Natural killer cell (primary cell): ENCODE measurements at regions not wholly inside any gene's neighbourhood (a gene's known extent, or its start where the extent isn't known, plus 50 kb on each side); places are given as distances from the start of the nearest gene placed in this dataset.

Experiments used
- ATAC-seq, 3 donors: fragments of 150-1000 bp in 2 of 3; fragments of 200-7000 bp in 1 of 3; cut with Tn5 transposase; 1 replicate in 1 of 3; 2 replicates in 2 of 3; pipeline ENCODE4 v1.10.0; 2021; ENCODE audit warnings: mild to moderate bottlenecking in 2 of 3, moderate library complexity in 2 of 3
- DNase-seq, 2 donors: peaks; one replicate each; pipeline versions ENCODE4 v3.0.0 to v3.0.0-alpha.2; 2013 to 2021; ENCODE audit warnings: mixed read lengths in 1 of 2
- H3K27ac ChIP-seq: one replicate; pipeline ENCODE4 v1.5.1; 2013; ENCODE audit warnings: mild to moderate bottlenecking, low read length
- H3K27me3 ChIP-seq: one replicate; pipeline ENCODE4 v1.6.1; 2013; ENCODE audit warnings: low read length; ENCODE audit not compliant: control insufficient read depth, insufficient read depth
- H3K36me3 ChIP-seq: one replicate; pipeline ENCODE4 v1.6.1; 2013; ENCODE audit warnings: low read length; ENCODE audit not compliant: control insufficient read depth, insufficient read depth
- H3K4me1 ChIP-seq: one replicate; pipeline ENCODE4 v1.6.1; 2013; ENCODE audit warnings: low read length; ENCODE audit not compliant: control insufficient read depth, insufficient read depth
- H3K4me3 ChIP-seq: one replicate; pipeline ENCODE4 v1.5.1; 2013; ENCODE audit warnings: low read length
- H3K9me3 ChIP-seq: one replicate; pipeline ENCODE4 v1.6.1; 2013; ENCODE audit warnings: low read length; ENCODE audit not compliant: control insufficient read depth, insufficient read depth
- H3K27ac Mint-ChIP-seq, 2 donors: one replicate each; pipeline ENCODE4 v1.8.0; 2022; ENCODE audit warnings: mild to moderate bottlenecking in 2 of 2, mixed read lengths in 2 of 2, moderate library complexity in 1 of 2
- H3K27me3 Mint-ChIP-seq, 2 donors: one replicate each; pipeline ENCODE4 v1.8.0; 2022; ENCODE audit warnings: low read depth in 2 of 2, mixed read lengths in 2 of 2
- H3K36me3 Mint-ChIP-seq: one replicate; pipeline ENCODE4 v1.8.0; 2022; ENCODE audit warnings: mixed read lengths
- H3K4me1 Mint-ChIP-seq, 2 donors: one replicate each; pipeline ENCODE4 v1.8.0; 2022; ENCODE audit warnings: mixed read lengths in 2 of 2
- H3K4me3 Mint-ChIP-seq: one replicate; pipeline ENCODE4 v1.8.0; 2022; ENCODE audit warnings: mild to moderate bottlenecking, moderate library complexity, mixed read lengths
- H3K9me3 Mint-ChIP-seq, 2 donors: one replicate each; pipeline ENCODE4 v1.8.0; 2022; ENCODE audit warnings: mixed read lengths in 2 of 2
- CTCF ChIP-seq: fragments of 200-600 bp; IDR thresholded peaks from one replicate; pipeline ENCODE4 v1.8.0; 2022; ENCODE audit warnings: antibody characterized with exemption
- WGBS: methylation state at CpG from one replicate; pipeline ENCODE4 v1.1.7; 2013; ENCODE audit warnings: missing lambda C conversion rate; ENCODE audit not compliant: insufficient coverage; 5-methylcytosine and 5-hydroxymethylcytosine counted together
- intact Hi-C: fragments of 100-400 bp; cut with micrococcal nuclease; formaldehyde crosslinking; loops from one replicate; pipeline ENCODE4 v1.14.2; 2022

GRCh38 chr4:152117933-152118507 is 357.2 kb upstream of the GATB start:
- TF ChIP-seq CTCF: no peak
- Mint-ChIP-seq H3K9me3 (peaks cover 3 to 8% of the 10 kb centered on the region in 2 donors), H3K27ac (peak overlapping the region in 1 of 2 donors; percentile 91), H3K27me3 (no peaks in the 10 kb centered on the region), H3K4me3 (no peak overlapping the region), H3K4me1 (peaks cover 42 to 46% of the 10 kb centered on the region in 2 donors), H3K36me3 (peaks cover 4% of the 10 kb centered on the region)
- 86% methylated on average over 7 of the region's 8 CpGs for WGBS
- Histone ChIP-seq H3K36me3 (no peaks in the 10 kb centered on the region), H3K4me3 (no peak overlapping the region), H3K9me3 (no peaks in the 10 kb centered on the region), H3K4me1 (peaks cover 38% of the 10 kb centered on the region), H3K27me3 (no peaks in the 10 kb centered on the region), H3K27ac (no peak overlapping the region)
- intact Hi-C loops: no loop called here
- ATAC-seq (no peak), DNase-seq (no peak)

- Mint-ChIP-seq H3K4me1 (peaks cover 47 to 51% of the 10 kb centered on the region in 2 donors), H3K4me3 (no peak overlapping the region), H3K27me3 (no peaks in the 10 kb centered on the region), H3K27ac (peak overlapping the region; percentile 91 to 94), H3K9me3 (peaks cover 3 to 9% of the 10 kb centered on the region in 2 donors), H3K36me3 (no peaks in the 10 kb centered on the region)
- DNase-seq (no peak), ATAC-seq (no peak)
- H3K27me3 ChIP-seq: no peaks in the 10 kb centered on the region
- TF ChIP-seq CTCF: no peak
- 96% methylated on average over 5 of the region's 6 CpGs for WGBS
- intact Hi-C loops: no loop called here
- H3K9me3 ChIP-seq: no peaks in the 10 kb centered on the region
- H3K36me3 ChIP-seq: no peaks in the 10 kb centered on the region
- H3K27ac ChIP-seq: no peak overlapping the region
- H3K4me1 ChIP-seq: peaks cover 43% of the 10 kb centered on the region
- no peak overlapping the region for H3K4me3 ChIP-seq
Observed at GRCh38 chr4:152117520-152117919, 356.7 kb upstream of the GATB start.

- Mint-ChIP-seq H3K27ac (peak overlapping the region; percentile 91 to 94), H3K4me3 (peak overlapping the region; percentile 87), H3K4me1 (peaks cover 52 to 55% of the 10 kb centered on the region in 2 donors), H3K27me3 (no peaks in the 10 kb centered on the region), H3K36me3 (no peaks in the 10 kb centered on the region), H3K9me3 (peaks cover 3 to 9% of the 10 kb centered on the region in 2 donors)
- intact Hi-C loops: no loop called here
- ATAC-seq (no peak), DNase-seq (no peak)
- Histone ChIP-seq H3K4me3 (no peak overlapping the region), H3K9me3 (no peaks in the 10 kb centered on the region), H3K36me3 (no peaks in the 10 kb centered on the region), H3K4me1 (peaks cover 48% of the 10 kb centered on the region), H3K27ac (no peak overlapping the region), H3K27me3 (no peaks in the 10 kb centered on the region)
- no peak for TF ChIP-seq CTCF
- WGBS: 93% methylated on average over 3 of the region's 3 CpGs
Observed at GRCh38 chr4:152117054-152117453, 356.2 kb upstream of the GATB start.

GRCh38 chr4:152115794-152116193 is 355.0 kb upstream of the GATB start:
- H3K27ac ChIP-seq: peak overlapping the region; percentile 79
- H3K4me3 ChIP-seq: peak overlapping the region; percentile 1
- Mint-ChIP-seq H3K4me1 (peaks cover 55 to 58% of the 10 kb centered on the region in 2 donors), H3K27me3 (no peaks in the 10 kb centered on the region), H3K4me3 (peak overlapping the region; percentile 87), H3K27ac (peak overlapping the region; percentile 91 to 94), H3K9me3 (peaks cover 3 to 9% of the 10 kb centered on the region in 2 donors), H3K36me3 (no peaks in the 10 kb centered on the region)
- WGBS: 20% methylated on average over 8 of the region's 8 CpGs
- no peak for TF ChIP-seq CTCF
- no peaks in the 10 kb centered on the region for H3K36me3 ChIP-seq
- peak; percentile 22 to 46 (median 28) for ATAC-seq
- H3K4me1 ChIP-seq: peaks cover 50% of the 10 kb centered on the region
- DNase-seq: peak; percentile 37 to 75
- no peaks in the 10 kb centered on the region for H3K9me3 ChIP-seq
- no peaks in the 10 kb centered on the region for H3K27me3 ChIP-seq
- intact Hi-C loops: no loop called here
